ENCODE measurements at regions not wholly inside any gene's neighbourhood (a gene's known extent, or its start where the extent isn't known, plus 50 kb on each side); places are given as distances from the start of the nearest gene placed in this dataset.
A peak's percentile ranks its signal among the peaks of the same experiment; 100 is the strongest.

DNA sequence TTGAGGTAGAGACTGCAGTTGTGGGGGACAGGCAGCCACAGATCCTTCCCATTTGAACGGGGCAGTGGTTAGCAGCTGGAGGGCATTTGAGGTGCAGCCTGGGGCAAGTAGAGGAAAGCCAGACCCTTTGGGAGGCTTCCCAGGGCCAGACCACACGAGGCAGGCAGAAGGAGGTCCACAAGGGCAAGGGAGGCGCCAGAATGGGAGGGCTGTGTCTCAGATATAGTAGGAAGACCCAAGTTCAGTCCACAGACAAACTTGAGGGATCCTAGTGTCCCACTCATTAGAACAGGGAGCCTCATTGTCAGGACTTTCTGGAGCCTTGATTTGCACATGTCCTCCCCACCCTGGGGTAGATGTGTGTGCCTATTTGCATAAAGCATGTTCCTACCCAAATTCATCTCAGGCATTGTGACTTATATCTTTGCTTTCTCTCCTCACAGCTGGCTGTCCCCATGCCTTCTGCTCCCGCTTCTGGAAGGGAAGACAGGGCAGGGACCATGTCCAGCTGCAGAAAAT lies 166.0 kb downstream of the VEGFA start:
- no peak overlapping the region; the same call in 1 of the 2 replicates for H2AFZ ChIP-seq (ENCODE audit: low read depth, low read length)
- no peak overlapping the region; the same call in 1 of the 2 replicates for H3K4me2 ChIP-seq (ENCODE audit: insufficient read depth, low read length)
- in situ Hi-C loops (cut with MboI) (no loop called here), intact Hi-C loops (cut with micrococcal nuclease) (no loop called here)
- H3K79me2 ChIP-seq (ENCODE audit: control insufficient read depth, insufficient read depth, low read length): no peaks in the 10 kb centered on the region
- CTCF ChIA-PET (ENCODE audit: low intra/inter-chr PET ratio): no interaction called here
- no peak overlapping the region for H3K4me3 ChIP-seq
- H3K27ac ChIP-seq (ENCODE audit: extremely low read depth, low read depth, low read length): no peak overlapping the region; the same call in 2 of the 3 replicates
- H3K4me1 ChIP-seq (replicated peaks in 1 of 2; ENCODE audit: control insufficient read depth in 2 of 2, insufficient read depth in 2 of 2, low read length in 2 of 2): peaks cover 52 to 53% of the 10 kb centered on the region in 2 experiments
- H3K36me3 ChIP-seq (ENCODE audit: control insufficient read depth, insufficient read depth, low read length): no peaks in the 10 kb centered on the region
- DNase-seq (ENCODE audit: extremely low read depth in 1 of 4, low spot score in 3 of 4) (no peak), FAIRE-seq (no peak), ATAC-seq (no peak)
- BruUV-seq (replicated peaks): no TSS peak
- peak overlapping the region in 1 of 2 experiments; percentile 70; a peak in 1 of 4 replicates for H3K9ac ChIP-seq (ENCODE audit: insufficient read depth in 1 of 2, low read depth in 2 of 2, low read length in 2 of 2)
- H3K9me3 ChIP-seq (replicated peaks; ENCODE audit: control insufficient read depth, insufficient read depth, low read depth, low read length): no peaks in the 10 kb centered on the region
- 39% methylated on average over 4 of the region's 4 CpGs for WGBS (ENCODE audit: insufficient coverage, low coverage, missing lambda C conversion rate)
- H3K9me1 ChIP-seq (ENCODE audit: control insufficient read depth, insufficient read depth, low read length): no peaks in the 10 kb centered on the region
- POLR2A ChIA-PET: interaction anchor here (0.6 to 6.1 kb wide), 5 partner anchors 9 to 309 kb away, joined by 3 to 47 read pairs (median 11); no protein-coding TSS in a partner anchor
- no peaks in the 10 kb centered on the region for H3K27me3 ChIP-seq (ENCODE audit: control insufficient read depth in 2 of 2, insufficient read depth in 2 of 2, low read length in 2 of 2)
- H4K20me1 ChIP-seq (replicated peaks; ENCODE audit: control insufficient read depth, insufficient read depth, low read length): no peaks in the 10 kb centered on the region
- TF ChIP-seq CXXC5 (CRISPR knock-in tag; IDR thresholded peaks at IDR 0.05): peak; percentile 20; the same call in 1 of the 2 replicates
- TF ChIP-seq, protein P1, sequence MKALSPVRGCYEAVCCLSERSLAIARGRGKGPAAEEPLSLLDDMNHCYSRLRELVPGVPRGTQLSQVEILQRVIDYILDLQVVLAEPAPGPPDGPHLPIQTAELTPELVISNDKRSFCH (CRISPR knock-in tag; IDR thresholded peaks at IDR 0.05): no peak
- TF ChIP-seq, protein P1 (tag; IDR thresholded peaks at IDR 0.05): no peak
- no peak for TF ChIP-seq EP400 (IDR thresholded peaks at IDR 0.05)
- no peak for TF ChIP-seq KHSRP (IDR thresholded peaks at IDR 0.05)
- TF ChIP-seq ZBTB1 (CRISPR knock-in tag; IDR thresholded peaks at IDR 0.05; ENCODE audit: borderline replicate concordance, low read depth): 0 out of 2 replicates have a peak, but pooled peaks have one; percentile 44
- no peak for TF ChIP-seq ETV6 (IDR thresholded peaks at IDR 0.05; ENCODE audit: borderline replicate concordance in 1 of 2, low read depth in 2 of 2, low read length in 1 of 2)
- no peak for TF ChIP-seq ETV6 (CRISPR knock-in tag; IDR thresholded peaks at IDR 0.05; ENCODE audit: borderline replicate concordance)
- 0 out of 2 replicates have a peak, but pooled peaks have one; percentile 37 for TF ChIP-seq KAT7 (CRISPR knock-in tag; IDR thresholded peaks at IDR 0.05; ENCODE audit: borderline replicate concordance)
- TF ChIP-seq CBX8 (IDR thresholded peaks at IDR 0.05; ENCODE audit: borderline replicate concordance, extremely low read depth, low read depth, low read length, poor library complexity, severe bottlenecking): no peak
- TF ChIP-seq ZNF239 (CRISPR knock-in tag; IDR thresholded peaks at IDR 0.05): 0 out of 2 replicates have a peak, but pooled peaks have one; percentile 29
- no peak for TF ChIP-seq NFE2L1 (tag; IDR thresholded peaks at IDR 0.05; ENCODE audit: borderline replicate concordance, low read depth)
- TF ChIP-seq ZNF583 (CRISPR knock-in tag; IDR thresholded peaks at IDR 0.05): 0 out of 2 replicates have a peak, but pooled peaks have one; percentile 46
- 0 out of 2 replicates have a peak, but pooled peaks have one; percentile 13 for TF ChIP-seq NR2C2 (CRISPR knock-in tag; IDR thresholded peaks at IDR 0.05)
- TF ChIP-seq NR2C2 (tag; IDR thresholded peaks at IDR 0.05): no peak

Data from K562 (cell line).